Lung (tissue), 11 donors: ENCODE measurements at regions not wholly inside any gene's neighbourhood (a gene's known extent, or its start where the extent isn't known, plus 50 kb on each side); places are given as distances from the start of the nearest gene placed in this dataset.

ENCODE experiments used
- ATAC-seq: fragments of 200-7000 bp; cut with Tn5 transposase; one replicate; pipeline ENCODE4 v1.9.1; 2020; ENCODE audit warnings: moderate number of reproducible peaks; ENCODE audit not compliant: insufficient read depth, low FRiP score
- DNase-seq, 3 donors: peaks; one replicate each; pipeline ENCODE4 v3.0.0-alpha.2; 2013 to 2017
- H3K27ac ChIP-seq, 2 donors: one replicate each; pipeline ENCODE4 v1.5.1; 2013; ENCODE audit warnings: mild to moderate bottlenecking in 2 of 2, moderate library complexity in 2 of 2, control low read depth in 1 of 2, inconsistent platforms in 1 of 2, low read depth in 1 of 2, low read length in 1 of 2
- H3K27me3 ChIP-seq, 3 donors: one replicate each; pipeline ENCODE4 v1.5.1; 2013; ENCODE audit warnings: low read length in 2 of 3; ENCODE audit not compliant: control insufficient read depth in 3 of 3, insufficient read depth in 3 of 3
- H3K36me3 ChIP-seq, 4 donors: one replicate each; pipeline ENCODE4 v1.5.1; 2013; ENCODE audit warnings: low read length in 4 of 4, mild to moderate bottlenecking in 1 of 4, moderate library complexity in 1 of 4; ENCODE audit not compliant: control insufficient read depth in 4 of 4, insufficient read depth in 4 of 4
- H3K4me1 ChIP-seq, 5 donors: one replicate each; pipeline ENCODE4 v1.5.1; 2013; ENCODE audit warnings: low read length in 5 of 5, mild to moderate bottlenecking in 2 of 5, moderate library complexity in 1 of 5; ENCODE audit not compliant: control insufficient read depth in 5 of 5, insufficient read depth in 5 of 5
- H3K4me3 ChIP-seq: one replicate; pipeline ENCODE4 v1.5.1; 2013; ENCODE audit warnings: mild to moderate bottlenecking, control low read depth, moderate library complexity
- H3K9ac ChIP-seq, 2 donors: one replicate each; pipeline ENCODE4 v1.5.1; 2013; ENCODE audit warnings: low read length in 2 of 2, control low read depth in 1 of 2; ENCODE audit not compliant: insufficient read depth in 1 of 2
- H3K9me3 ChIP-seq, 4 donors: one replicate each; pipeline ENCODE4 v1.5.1; 2013; ENCODE audit warnings: low read length in 3 of 4, mild to moderate bottlenecking in 1 of 4, moderate library complexity in 1 of 4; ENCODE audit not compliant: control insufficient read depth in 4 of 4, insufficient read depth in 3 of 4
- CTCF ChIP-seq: IDR thresholded peaks from 2 replicates; pipeline ENCODE4 v1.5.1; 2012; ENCODE audit warnings: mild to moderate bottlenecking; ENCODE audit errors: control extremely low read depth, extremely low read depth
- WGBS, 2 donors: extraction: QIAGEN DNeasy Blood & Tissue Kit; methylation state at CpG; one replicate each; pipeline ENCODE4 v1.1.7; 2013; 5-methylcytosine and 5-hydroxymethylcytosine counted together
- donor health status: control.
- donor health status: control.
- donor health status: Bipolar disorder and iron deficiency.
- donor health status: healthy.
- donor health status: DM: yes; HTN: yes; CAD: no.

DNA sequence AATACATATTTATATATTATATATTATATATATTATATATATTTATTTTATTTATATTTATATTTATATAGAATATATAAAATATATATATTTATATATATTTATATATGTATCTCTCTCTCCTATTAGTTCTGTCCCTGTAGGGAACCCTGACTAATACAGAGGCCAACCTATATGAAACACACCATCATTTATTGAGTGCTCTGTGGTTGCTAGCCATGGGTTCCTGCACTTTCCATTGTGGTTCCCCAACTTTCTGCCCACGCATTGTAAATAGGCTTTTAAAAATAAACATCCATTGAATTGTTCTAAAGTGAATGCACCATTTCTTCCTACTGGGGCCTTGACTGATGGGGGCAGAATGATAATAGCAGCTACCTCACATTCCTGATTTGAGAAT is 93.8 kb upstream of the SESN3 start:
- H3K9ac ChIP-seq = no peak overlapping the region
- DNase-seq = no peak
- H3K27ac ChIP-seq = no peak overlapping the region
- no peaks in the 10 kb centered on the region for H3K36me3 ChIP-seq
- H3K4me1 ChIP-seq = no peaks in the 10 kb centered on the region
- 68 to 72% methylated on average over 1 of the region's 1 CpG for WGBS, 2 donors
- no peak for TF ChIP-seq CTCF
- no peaks in the 10 kb centered on the region for H3K27me3 ChIP-seq
- H3K9me3 ChIP-seq = no peaks in the 10 kb centered on the region
- ATAC-seq = no peak
- no peak overlapping the region for H3K4me3 ChIP-seq

DNA sequence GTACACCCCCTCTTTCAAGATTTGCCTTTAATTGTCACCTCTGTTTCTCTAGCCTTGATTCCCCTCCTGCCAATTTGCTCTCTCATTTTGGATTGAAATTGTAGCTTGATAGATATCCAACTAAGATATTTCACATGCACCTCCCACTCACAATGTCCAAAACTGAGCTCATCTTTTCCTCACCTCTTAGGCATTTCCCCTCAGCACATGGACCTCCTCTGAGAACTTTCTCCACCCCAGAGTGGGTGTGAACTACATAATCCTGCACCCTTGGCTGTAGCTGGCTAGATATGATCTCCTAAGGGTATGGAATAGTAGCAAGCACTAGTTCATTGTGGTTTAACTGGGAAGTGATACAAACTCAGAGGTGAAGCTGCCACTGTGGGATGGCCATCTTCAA is 91.5 kb upstream of the SESN3 start:
- no peak for DNase-seq
- TF ChIP-seq CTCF = no peak
- no peaks in the 10 kb centered on the region for H3K27me3 ChIP-seq
- H3K36me3 ChIP-seq = no peaks in the 10 kb centered on the region
- H3K27ac ChIP-seq = no peak overlapping the region
- no peaks in the 10 kb centered on the region for H3K9me3 ChIP-seq
- ATAC-seq = no peak
- H3K9ac ChIP-seq = no peak overlapping the region
- H3K4me1 ChIP-seq = peaks cover 0 to 14% (median 3%) of the 10 kb centered on the region in 5 donors
- H3K4me3 ChIP-seq = no peak overlapping the region

DNA sequence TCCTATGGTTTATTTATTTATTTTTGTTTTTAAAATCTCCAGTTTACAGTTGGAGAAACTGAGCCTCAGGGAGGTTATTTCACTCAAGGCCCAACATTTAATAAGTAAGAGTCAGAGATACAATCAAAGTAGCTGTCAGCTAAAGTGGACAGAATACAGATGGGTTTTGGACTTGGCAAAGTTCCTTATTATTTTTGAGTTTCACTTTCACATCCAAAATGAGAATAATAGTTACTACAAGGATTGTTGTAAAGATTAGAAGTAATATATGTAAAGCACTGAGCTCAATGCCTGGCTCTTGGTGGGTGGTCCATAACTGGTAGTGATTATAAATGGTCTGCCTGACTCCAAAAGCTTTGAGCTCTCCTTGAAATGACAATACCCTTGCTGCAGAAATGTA is 87.5 kb upstream of the SESN3 start:
- H3K27me3 ChIP-seq = no peaks in the 10 kb centered on the region
- H3K9ac ChIP-seq = no peak overlapping the region
- H3K4me3 ChIP-seq = no peak overlapping the region
- H3K9me3 ChIP-seq = no peaks in the 10 kb centered on the region
- H3K36me3 ChIP-seq = no peaks in the 10 kb centered on the region
- H3K4me1 ChIP-seq = peaks cover 0 to 14% (median 3%) of the 10 kb centered on the region in 5 donors
- peak in 2 of 3 donors; percentile 61 to 68 for DNase-seq
- H3K27ac ChIP-seq = no peak overlapping the region
- TF ChIP-seq CTCF = no peak
- ATAC-seq = no peak

GRCh38 chr11:95308512-95309035 is 77.6 kb upstream of the SESN3 start:
- no peak for ATAC-seq
- TF ChIP-seq CTCF = no peak
- WGBS, 2 donors = 68 to 76% methylated on average over 2 of the region's 2 CpGs

More at GRCh38 chr11:95308512-95309035, 77.6 kb upstream of the SESN3 start:
- no peak for DNase-seq
- H3K27me3 ChIP-seq = no peaks in the 10 kb centered on the region
- no peaks in the 10 kb centered on the region for H3K36me3 ChIP-seq
- H3K4me3 ChIP-seq = no peak overlapping the region
- no peak overlapping the region for H3K27ac ChIP-seq
- no peak overlapping the region for H3K9ac ChIP-seq
- no peaks in the 10 kb centered on the region for H3K4me1 ChIP-seq
- no peaks in the 10 kb centered on the region for H3K9me3 ChIP-seq
